ENCODE measurements at regions not wholly inside any gene's neighbourhood (a gene's known extent, or its start where the extent isn't known, plus 50 kb on each side); places are given as distances from the start of the nearest gene placed in this dataset.
"Not testable (repeated sequence)": the region's sequence is repeated elsewhere in the genome, so short reads cannot be mapped to it uniquely, and the experiment has no call there.

DNA sequence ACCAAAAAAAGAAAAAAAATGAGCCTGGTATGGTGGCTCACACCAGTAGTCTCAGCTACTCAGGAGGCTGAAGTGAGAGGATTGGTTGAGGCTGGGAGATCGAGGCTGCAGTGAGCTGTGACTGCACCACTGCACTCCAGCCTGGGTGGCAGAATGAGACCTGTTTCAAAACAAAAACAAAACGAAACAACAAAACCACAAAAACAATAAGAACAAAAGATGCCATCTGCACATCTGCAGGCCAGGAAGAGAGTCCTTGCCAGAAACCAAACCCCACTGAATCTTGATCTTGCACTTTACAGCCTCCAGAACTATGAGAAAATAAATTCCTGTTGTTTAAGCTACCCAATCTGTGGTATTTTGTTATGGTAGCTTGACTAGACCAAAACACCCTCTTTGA is 207.7 kb downstream of the YTHDC2 start:
- no peaks in the 10 kb centered on the region for H3K27me3 ChIP-seq (ENCODE audit: control insufficient read depth in 1 of 2, insufficient read depth in 2 of 2, low read length in 2 of 2)
- H3K36me3 ChIP-seq (ENCODE audit: insufficient read depth, low read length), result no peaks in the 10 kb centered on the region
- H3K27ac ChIP-seq (ENCODE audit: low read depth, low read length), result no peak overlapping the region
- no peaks in the 10 kb centered on the region for H3K9me3 ChIP-seq (ENCODE audit: low read length)
- peaks cover 12% of the 10 kb centered on the region for H3K4me1 ChIP-seq (ENCODE audit: insufficient read depth, low read length)
- no peak overlapping the region for H3K9ac ChIP-seq (ENCODE audit: low read length)
- H3K4me3 ChIP-seq (ENCODE audit: low read depth in 1 of 2, low read length in 2 of 2), result no peak overlapping the region

DNA sequence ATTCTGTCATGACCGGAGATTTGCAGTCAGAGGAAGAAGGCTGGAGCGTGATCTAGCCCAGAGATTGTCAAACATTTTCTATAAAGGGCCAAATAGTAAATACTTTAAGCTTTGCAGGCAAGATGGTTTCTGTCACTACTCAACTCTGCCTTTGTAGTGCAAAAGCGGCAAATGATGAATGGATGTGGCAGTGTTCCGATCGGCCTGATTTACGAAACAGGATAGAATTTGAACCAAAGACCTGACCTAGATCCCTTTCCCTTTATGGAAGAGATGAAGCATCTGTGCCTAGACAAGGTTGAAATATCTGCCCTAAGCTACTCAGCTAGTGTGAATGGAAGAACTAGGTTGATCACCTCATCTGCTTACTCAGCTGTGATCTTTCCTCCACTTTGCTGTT is 209.5 kb downstream of the YTHDC2 start:
- H3K27ac ChIP-seq (ENCODE audit: low read depth, low read length), result no peak overlapping the region
- H3K9ac ChIP-seq (ENCODE audit: low read length), result no peak overlapping the region
- H3K36me3 ChIP-seq (ENCODE audit: insufficient read depth, low read length), result no peaks in the 10 kb centered on the region
- H3K27me3 ChIP-seq (ENCODE audit: control insufficient read depth in 1 of 2, insufficient read depth in 2 of 2, low read length in 2 of 2), result no peaks in the 10 kb centered on the region
- H3K4me1 ChIP-seq (ENCODE audit: insufficient read depth, low read length), result peaks cover 12% of the 10 kb centered on the region
- H3K9me3 ChIP-seq (ENCODE audit: low read length), result no peaks in the 10 kb centered on the region
- no peak overlapping the region for H3K4me3 ChIP-seq (ENCODE audit: low read depth in 1 of 2, low read length in 2 of 2)

DNA sequence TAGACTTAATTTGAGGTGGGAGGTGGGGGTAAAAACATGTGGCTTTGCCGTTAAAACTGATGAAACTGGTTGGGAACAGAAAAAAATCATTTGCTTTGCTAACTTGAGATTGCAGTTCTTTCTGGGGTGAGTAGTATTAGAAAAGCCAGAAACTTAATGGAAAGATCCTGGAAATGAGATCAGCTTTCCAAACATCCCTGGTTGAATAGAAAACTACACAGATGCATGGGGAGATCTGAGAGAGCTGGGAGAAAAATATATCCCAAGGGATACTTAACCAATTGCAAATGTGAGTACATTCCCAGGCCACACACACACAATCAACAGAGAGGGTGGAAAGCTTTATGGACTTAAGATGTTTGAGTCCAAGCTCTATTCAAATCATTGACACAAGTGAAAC is 222.3 kb downstream of the YTHDC2 start:
- no peak overlapping the region for H3K9ac ChIP-seq (ENCODE audit: low read length)
- H3K9me3 ChIP-seq (ENCODE audit: low read length), result no peaks in the 10 kb centered on the region
- peaks cover 0 to 6% of the 10 kb centered on the region in 2 donors for H3K27me3 ChIP-seq (ENCODE audit: control insufficient read depth in 1 of 2, insufficient read depth in 2 of 2, low read length in 2 of 2)
- H3K4me1 ChIP-seq (ENCODE audit: insufficient read depth, low read length), result no peaks in the 10 kb centered on the region
- H3K4me3 ChIP-seq (ENCODE audit: low read depth in 1 of 2, low read length in 2 of 2), result no peak overlapping the region
- no peaks in the 10 kb centered on the region for H3K36me3 ChIP-seq (ENCODE audit: insufficient read depth, low read length)
- no peak overlapping the region for H3K27ac ChIP-seq (ENCODE audit: low read depth, low read length)

DNA sequence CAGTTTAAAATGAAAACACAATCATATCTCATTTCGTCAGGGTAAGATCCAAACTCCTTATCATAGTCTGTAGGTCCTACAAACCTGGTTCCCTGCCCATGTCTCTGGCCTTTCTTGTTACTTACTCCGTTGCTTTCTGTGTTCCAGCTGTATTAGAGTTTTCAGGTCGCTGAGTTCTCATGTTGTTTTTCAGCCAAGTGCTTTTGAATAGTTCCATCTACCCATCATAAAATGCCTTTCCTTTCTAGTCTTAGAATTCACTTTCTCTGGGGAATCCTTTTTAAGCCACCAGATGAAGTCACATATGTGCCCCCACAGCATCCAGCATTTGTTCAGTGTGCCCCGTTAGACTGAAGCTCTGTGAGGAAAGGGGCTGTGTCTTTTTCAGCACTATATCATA is 228.7 kb downstream of the YTHDC2 start:
- H3K9me3 ChIP-seq (ENCODE audit: low read length), result no peaks in the 10 kb centered on the region
- no peaks in the 10 kb centered on the region for H3K4me1 ChIP-seq (ENCODE audit: insufficient read depth, low read length)
- no peak overlapping the region for H3K9ac ChIP-seq (ENCODE audit: low read length)
- no peak overlapping the region for H3K27ac ChIP-seq (ENCODE audit: low read depth, low read length)
- no peak overlapping the region for H3K4me3 ChIP-seq (ENCODE audit: low read depth in 1 of 2, low read length in 2 of 2)
- H3K36me3 ChIP-seq (ENCODE audit: insufficient read depth, low read length), result no peaks in the 10 kb centered on the region
- no peaks in the 10 kb centered on the region for H3K27me3 ChIP-seq (ENCODE audit: control insufficient read depth in 1 of 2, insufficient read depth in 2 of 2, low read length in 2 of 2)

DNA sequence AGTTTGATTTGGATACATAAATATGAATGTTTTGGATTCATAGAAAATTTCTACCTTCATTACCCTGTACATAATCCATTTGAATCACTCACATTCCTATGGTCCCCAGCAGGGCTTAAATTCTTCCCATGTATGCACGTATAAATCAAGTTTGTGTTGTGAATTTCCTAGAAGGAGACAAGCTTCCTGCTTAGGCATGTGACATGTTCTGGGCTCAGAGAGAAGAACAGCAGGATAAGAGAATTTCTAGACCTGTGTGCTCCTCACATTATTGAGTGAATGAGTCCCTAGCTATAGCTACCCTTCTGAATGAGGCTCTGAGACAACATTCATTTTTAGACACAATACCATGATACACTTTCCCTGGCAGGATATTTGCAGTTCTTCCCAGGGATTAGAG is 229.1 kb downstream of the YTHDC2 start:
- Histone ChIP-seq H3K4me3 (ENCODE audit: low read depth in 1 of 2, low read length in 2 of 2) (no peak overlapping the region), H3K4me1 (ENCODE audit: insufficient read depth, low read length) (no peaks in the 10 kb centered on the region), H3K36me3 (ENCODE audit: insufficient read depth, low read length) (no peaks in the 10 kb centered on the region), H3K27ac (ENCODE audit: low read depth, low read length) (no peak overlapping the region), H3K9me3 (ENCODE audit: low read length) (no peaks in the 10 kb centered on the region), H3K9ac (ENCODE audit: low read length) (no peak overlapping the region), H3K27me3 (ENCODE audit: control insufficient read depth in 1 of 2, insufficient read depth in 2 of 2, low read length in 2 of 2) (no peaks in the 10 kb centered on the region)

DNA sequence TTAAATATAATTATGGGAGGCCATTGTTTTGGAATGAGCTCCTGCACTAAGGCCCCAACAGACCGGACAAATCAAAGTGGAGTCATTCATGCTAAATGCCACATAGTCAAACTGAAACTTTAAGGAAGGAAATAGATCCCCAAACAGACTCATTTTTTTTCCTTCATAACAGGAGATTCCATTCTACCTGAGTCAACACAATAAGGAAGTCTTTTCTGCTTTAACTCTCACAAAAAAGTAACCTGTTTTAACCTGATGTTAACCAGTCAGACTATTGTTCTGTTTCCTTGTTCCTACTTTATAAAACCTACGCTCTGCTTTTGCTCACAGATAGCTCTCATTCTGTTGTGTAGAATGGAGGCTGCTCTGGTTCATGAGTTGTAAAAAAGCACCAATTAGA is 234.9 kb downstream of the YTHDC2 start:
- H3K4me1 ChIP-seq (ENCODE audit: insufficient read depth, low read length), result no peaks in the 10 kb centered on the region
- H3K27me3 ChIP-seq (ENCODE audit: control insufficient read depth in 1 of 2, insufficient read depth in 2 of 2, low read length in 2 of 2), result no peaks in the 10 kb centered on the region
- H3K36me3 ChIP-seq (ENCODE audit: insufficient read depth, low read length), result no peaks in the 10 kb centered on the region
- no peaks in the 10 kb centered on the region for H3K9me3 ChIP-seq (ENCODE audit: low read length)
- H3K9ac ChIP-seq (ENCODE audit: low read length), result no peak overlapping the region
- no peak overlapping the region for H3K27ac ChIP-seq (ENCODE audit: low read depth, low read length)
- H3K4me3 ChIP-seq (ENCODE audit: low read depth in 1 of 2, low read length in 2 of 2), result no peak overlapping the region

DNA sequence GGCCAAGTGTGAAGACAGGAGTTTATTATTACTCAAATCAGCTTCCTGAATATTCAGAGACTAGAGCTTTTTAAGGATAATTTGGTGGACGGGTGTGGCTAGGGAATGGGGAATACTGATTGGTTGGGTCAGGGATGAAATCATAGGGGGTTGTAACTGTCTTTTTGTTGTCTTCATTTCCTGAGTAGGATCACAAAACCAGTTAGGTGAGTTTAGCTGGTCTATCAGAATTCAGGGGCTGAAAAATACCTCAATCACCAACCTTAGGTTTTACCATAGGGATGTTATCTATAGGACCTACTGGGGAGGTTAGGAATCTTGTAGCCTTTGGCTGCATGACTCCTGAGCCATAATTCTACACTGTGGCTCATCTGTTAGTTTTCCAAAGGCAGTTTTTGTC is 235.8 kb downstream of the YTHDC2 start:
- no peak overlapping the region for H3K4me3 ChIP-seq (ENCODE audit: low read depth in 1 of 2, low read length in 2 of 2)
- no peaks in the 10 kb centered on the region for H3K4me1 ChIP-seq (ENCODE audit: insufficient read depth, low read length)
- H3K9me3 ChIP-seq (ENCODE audit: low read length), result no peaks in the 10 kb centered on the region
- H3K27ac ChIP-seq (ENCODE audit: low read depth, low read length), result no peak overlapping the region
- no peaks in the 10 kb centered on the region for H3K27me3 ChIP-seq (ENCODE audit: control insufficient read depth in 1 of 2, insufficient read depth in 2 of 2, low read length in 2 of 2)
- H3K36me3 ChIP-seq (ENCODE audit: insufficient read depth, low read length), result no peaks in the 10 kb centered on the region
- H3K9ac ChIP-seq (ENCODE audit: low read length), result no peak overlapping the region

DNA sequence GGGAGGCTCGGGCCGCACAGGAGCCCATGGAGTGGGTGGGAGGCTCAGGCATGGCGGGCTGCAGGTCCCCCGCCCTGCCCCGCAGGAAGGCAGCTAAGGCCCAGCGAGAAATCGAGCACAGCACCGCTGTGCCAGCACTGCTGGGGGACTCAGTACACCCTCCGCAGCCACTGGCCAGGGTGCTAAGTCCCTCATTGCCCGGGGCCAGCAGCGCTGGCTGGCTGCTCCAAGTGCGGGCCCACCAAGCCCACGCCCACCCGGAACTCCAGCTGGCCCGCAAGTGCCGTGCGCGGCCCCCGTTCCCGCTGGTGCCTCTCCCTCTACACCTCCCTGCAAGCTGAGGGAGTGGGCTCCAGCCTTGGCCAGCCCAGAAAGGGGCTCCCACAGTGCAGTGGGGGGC is 239.7 kb downstream of the YTHDC2 start:
- H3K36me3 ChIP-seq (ENCODE audit: insufficient read depth, low read length); H3K27me3 ChIP-seq (ENCODE audit: control insufficient read depth in 1 of 2, insufficient read depth in 2 of 2, low read length in 2 of 2); H3K9ac ChIP-seq (ENCODE audit: low read length); H3K27ac ChIP-seq (ENCODE audit: low read depth, low read length); H3K4me3 ChIP-seq (ENCODE audit: low read depth in 1 of 2, low read length in 2 of 2); H3K4me1 ChIP-seq (ENCODE audit: insufficient read depth, low read length); H3K9me3 ChIP-seq (ENCODE audit: low read length): not testable (repeated sequence)

DNA sequence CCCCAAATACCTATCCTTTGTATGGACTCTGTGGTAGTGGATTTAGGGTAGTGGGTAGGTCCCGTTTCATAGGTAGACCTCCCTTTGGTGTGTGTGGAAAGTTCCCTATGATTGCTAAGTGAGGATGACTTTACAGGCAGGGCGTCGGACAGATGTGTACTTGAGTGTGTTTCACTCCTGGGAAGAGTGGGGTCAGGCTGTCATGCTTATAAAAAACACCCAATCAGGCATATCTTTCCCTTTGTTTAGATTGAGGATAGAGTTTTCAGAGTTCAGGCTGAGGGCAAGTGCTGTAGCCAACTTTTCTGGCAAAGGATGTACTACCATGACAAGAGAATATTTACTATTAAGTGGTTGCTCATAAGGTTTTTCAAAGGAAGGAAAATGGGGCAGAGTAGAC is 242.0 kb downstream of the YTHDC2 start:
- Histone ChIP-seq H3K4me1 (ENCODE audit: insufficient read depth, low read length) (no peaks in the 10 kb centered on the region), H3K9me3 (ENCODE audit: low read length) (no peaks in the 10 kb centered on the region), H3K4me3 (ENCODE audit: low read depth in 1 of 2, low read length in 2 of 2) (no peak overlapping the region), H3K36me3 (ENCODE audit: insufficient read depth, low read length) (no peaks in the 10 kb centered on the region), H3K27me3 (ENCODE audit: control insufficient read depth in 1 of 2, insufficient read depth in 2 of 2, low read length in 2 of 2) (no peaks in the 10 kb centered on the region), H3K27ac (ENCODE audit: low read depth, low read length) (no peak overlapping the region), H3K9ac (ENCODE audit: low read length) (no peak overlapping the region)

DNA sequence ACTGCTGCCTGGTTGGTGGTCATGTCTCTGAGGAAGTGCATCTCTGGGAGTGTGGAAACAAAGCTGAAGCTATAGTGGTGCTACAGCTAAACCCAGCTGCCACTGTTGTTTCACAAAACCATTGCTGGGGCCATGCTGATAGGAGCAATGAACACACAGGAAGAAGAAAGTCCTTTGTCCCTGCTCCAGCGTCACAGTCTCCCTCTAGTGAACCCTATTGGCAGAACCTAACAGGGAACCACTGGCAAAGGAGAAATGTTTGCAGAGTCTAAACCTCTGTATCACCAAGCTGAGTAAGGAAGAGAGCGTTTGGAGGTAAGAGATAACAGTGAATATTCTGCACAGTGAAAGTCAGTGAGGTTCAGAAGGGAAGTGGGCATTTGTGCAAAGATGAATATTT is 244.0 kb downstream of the YTHDC2 start:
- no peak overlapping the region for H3K27ac ChIP-seq (ENCODE audit: low read depth, low read length)
- H3K4me1 ChIP-seq (ENCODE audit: insufficient read depth, low read length), result no peaks in the 10 kb centered on the region
- no peaks in the 10 kb centered on the region for H3K36me3 ChIP-seq (ENCODE audit: insufficient read depth, low read length)
- no peaks in the 10 kb centered on the region for H3K27me3 ChIP-seq (ENCODE audit: control insufficient read depth in 1 of 2, insufficient read depth in 2 of 2, low read length in 2 of 2)
- no peak overlapping the region for H3K4me3 ChIP-seq (ENCODE audit: low read depth in 1 of 2, low read length in 2 of 2)
- no peaks in the 10 kb centered on the region for H3K9me3 ChIP-seq (ENCODE audit: low read length)
- H3K9ac ChIP-seq (ENCODE audit: low read length), result no peak overlapping the region

DNA sequence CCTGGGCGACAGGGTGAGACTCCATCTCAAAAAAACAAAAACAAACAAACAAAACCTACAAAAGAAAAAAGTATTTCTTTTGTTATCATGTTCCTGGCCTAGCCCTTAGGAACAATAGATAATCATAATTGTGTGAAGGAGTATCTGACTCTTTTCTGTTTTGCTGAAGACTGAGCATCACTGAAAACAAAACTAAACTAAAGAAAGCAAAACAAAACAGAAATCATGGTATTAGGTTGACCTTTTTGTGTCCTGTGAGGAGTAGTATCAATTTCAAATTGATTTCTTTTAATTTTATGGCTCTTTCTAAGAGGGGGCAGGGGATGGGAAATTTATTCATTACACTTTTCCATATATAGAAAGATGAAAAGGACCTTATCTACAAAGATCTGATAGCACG is 246.0 kb downstream of the YTHDC2 start:
- no peaks in the 10 kb centered on the region for H3K36me3 ChIP-seq (ENCODE audit: insufficient read depth, low read length)
- H3K4me1 ChIP-seq (ENCODE audit: insufficient read depth, low read length), result no peaks in the 10 kb centered on the region
- H3K9ac ChIP-seq (ENCODE audit: low read length), result no peak overlapping the region
- no peak overlapping the region for H3K27ac ChIP-seq (ENCODE audit: low read depth, low read length)
- no peaks in the 10 kb centered on the region for H3K9me3 ChIP-seq (ENCODE audit: low read length)
- no peak overlapping the region for H3K4me3 ChIP-seq (ENCODE audit: low read depth in 1 of 2, low read length in 2 of 2)
- no peaks in the 10 kb centered on the region for H3K27me3 ChIP-seq (ENCODE audit: control insufficient read depth in 1 of 2, insufficient read depth in 2 of 2, low read length in 2 of 2)

DNA sequence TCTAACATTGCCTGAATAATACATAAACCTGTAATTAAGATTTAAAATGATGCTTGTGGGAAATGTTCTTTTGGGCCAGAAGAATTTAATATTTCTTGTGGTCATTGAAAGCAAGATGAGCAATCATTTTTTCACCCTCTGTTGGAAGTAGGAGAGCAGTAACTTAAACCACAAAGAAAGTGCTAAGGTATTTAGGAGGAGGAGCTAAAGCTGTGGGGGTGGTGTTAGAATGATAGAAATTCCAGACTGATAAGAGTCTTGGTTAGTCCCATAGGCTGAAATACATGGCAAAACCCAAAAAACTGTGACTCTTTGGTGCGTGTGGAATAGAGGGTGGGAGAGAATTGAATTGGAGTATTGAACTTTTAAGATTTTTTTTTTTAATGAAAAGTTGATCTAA is 247.0 kb downstream of the YTHDC2 start:
- H3K4me3 ChIP-seq (ENCODE audit: low read depth in 1 of 2, low read length in 2 of 2), result no peak overlapping the region
- H3K9me3 ChIP-seq (ENCODE audit: low read length), result no peaks in the 10 kb centered on the region
- no peak overlapping the region for H3K9ac ChIP-seq (ENCODE audit: low read length)
- no peak overlapping the region for H3K27ac ChIP-seq (ENCODE audit: low read depth, low read length)
- no peaks in the 10 kb centered on the region for H3K4me1 ChIP-seq (ENCODE audit: insufficient read depth, low read length)
- no peaks in the 10 kb centered on the region for H3K36me3 ChIP-seq (ENCODE audit: insufficient read depth, low read length)
- H3K27me3 ChIP-seq (ENCODE audit: control insufficient read depth in 1 of 2, insufficient read depth in 2 of 2, low read length in 2 of 2), result no peaks in the 10 kb centered on the region
